ENCODE measurements at regions not wholly inside any gene's neighbourhood (a gene's known extent, or its start where the extent isn't known, plus 50 kb on each side); places are given as distances from the start of the nearest gene placed in this dataset.

- no peaks in the 10 kb centered on the region for H3K36me3 ChIP-seq (ENCODE audit: low read depth)
- intact Hi-C loops (cut with micrococcal nuclease; ENCODE audit: unreplicated experiment) = no loop called here
Measured at GRCh38 chr17:5661491-5662125, 77.3 kb upstream of the NLRP1 start.

GRCh38 chr17:5662409-5663085, 78.2 kb upstream of the NLRP1 start:
- H3F3A ChIP-seq (ENCODE audit: insufficient read depth, low read depth) = no peaks in the 10 kb centered on the region
- no peaks in the 10 kb centered on the region for H3K9me3 ChIP-seq (ENCODE audit: insufficient read depth, low read depth)
- BruUV-seq (replicated peaks) = no TSS peak
- no peak overlapping the region for H3K4me2 ChIP-seq
- H3K36me3 ChIP-seq (ENCODE audit: low read depth) = no peaks in the 10 kb centered on the region
- POLR2A ChIA-PET (ENCODE audit: unreplicated experiment) = no interaction called here
- H3K4me3 ChIP-seq = no peak overlapping the region
- no peaks in the 10 kb centered on the region for H3K4me1 ChIP-seq (replicated peaks; ENCODE audit: insufficient read depth)
- CTCF ChIA-PET = interaction anchor here (0.6 kb wide), 1 partner anchor 46 kb away, joined by 3 read pairs; no protein-coding TSS in a partner anchor
- H3K9me2 ChIP-seq (ENCODE audit: insufficient read depth) = no peaks in the 10 kb centered on the region
- no peak for DNase-seq
- peaks cover 94% of the 10 kb centered on the region for H3K27me3 ChIP-seq (ENCODE audit: insufficient read depth, low read depth)
- H3K79me2 ChIP-seq (ENCODE audit: low read depth) = no peaks in the 10 kb centered on the region
- no peaks in the 10 kb centered on the region for H4K20me1 ChIP-seq (ENCODE audit: insufficient read depth)
- TF ChIP-seq, protein P1, sequence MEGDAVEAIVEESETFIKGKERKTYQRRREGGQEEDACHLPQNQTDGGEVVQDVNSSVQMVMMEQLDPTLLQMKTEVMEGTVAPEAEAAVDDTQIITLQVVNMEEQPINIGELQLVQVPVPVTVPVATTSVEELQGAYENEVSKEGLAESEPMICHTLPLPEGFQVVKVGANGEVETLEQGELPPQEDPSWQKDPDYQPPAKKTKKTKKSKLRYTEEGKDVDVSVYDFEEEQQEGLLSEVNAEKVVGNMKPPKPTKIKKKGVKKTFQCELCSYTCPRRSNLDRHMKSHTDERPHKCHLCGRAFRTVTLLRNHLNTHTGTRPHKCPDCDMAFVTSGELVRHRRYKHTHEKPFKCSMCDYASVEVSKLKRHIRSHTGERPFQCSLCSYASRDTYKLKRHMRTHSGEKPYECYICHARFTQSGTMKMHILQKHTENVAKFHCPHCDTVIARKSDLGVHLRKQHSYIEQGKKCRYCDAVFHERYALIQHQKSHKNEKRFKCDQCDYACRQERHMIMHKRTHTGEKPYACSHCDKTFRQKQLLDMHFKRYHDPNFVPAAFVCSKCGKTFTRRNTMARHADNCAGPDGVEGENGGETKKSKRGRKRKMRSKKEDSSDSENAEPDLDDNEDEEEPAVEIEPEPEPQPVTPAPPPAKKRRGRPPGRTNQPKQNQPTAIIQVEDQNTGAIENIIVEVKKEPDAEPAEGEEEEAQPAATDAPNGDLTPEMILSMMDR (conservative IDR thresholded peaks at IDR 0.05) = no peak
- no peak for TF ChIP-seq EZH2 (IDR thresholded peaks at IDR 0.05; ENCODE audit: low read depth)
- no peak overlapping the region for H3K27ac ChIP-seq
- intact Hi-C loops (cut with micrococcal nuclease; ENCODE audit: unreplicated experiment) = no loop called here
- no peak overlapping the region for H2AFZ ChIP-seq

More at GRCh38 chr17:5661491-5662125, 77.3 kb upstream of the NLRP1 start:
- H4K20me1 ChIP-seq (ENCODE audit: insufficient read depth) = no peaks in the 10 kb centered on the region
- ChIA-PET CTCF (no interaction called here), POLR2A (ENCODE audit: unreplicated experiment) (no interaction called here)
- H3K4me1 ChIP-seq (replicated peaks; ENCODE audit: insufficient read depth) = no peaks in the 10 kb centered on the region
- H3K9me3 ChIP-seq (ENCODE audit: insufficient read depth, low read depth) = no peaks in the 10 kb centered on the region
- no peak overlapping the region for H3K27ac ChIP-seq
- H3K4me2 ChIP-seq = no peak overlapping the region
- BruUV-seq (replicated peaks) = no TSS peak
- no peaks in the 10 kb centered on the region for H3F3A ChIP-seq (ENCODE audit: insufficient read depth, low read depth)
- no peak for DNase-seq
- no peak overlapping the region for H3K4me3 ChIP-seq
- H3K79me2 ChIP-seq (ENCODE audit: low read depth) = no peaks in the 10 kb centered on the region
- H2AFZ ChIP-seq = no peak overlapping the region
- H3K27me3 ChIP-seq (ENCODE audit: insufficient read depth, low read depth) = peaks cover 94% of the 10 kb centered on the region
- H3K9me2 ChIP-seq (ENCODE audit: insufficient read depth) = no peaks in the 10 kb centered on the region
- no peak for TF ChIP-seq EZH2 (IDR thresholded peaks at IDR 0.05; ENCODE audit: low read depth)

DNA sequence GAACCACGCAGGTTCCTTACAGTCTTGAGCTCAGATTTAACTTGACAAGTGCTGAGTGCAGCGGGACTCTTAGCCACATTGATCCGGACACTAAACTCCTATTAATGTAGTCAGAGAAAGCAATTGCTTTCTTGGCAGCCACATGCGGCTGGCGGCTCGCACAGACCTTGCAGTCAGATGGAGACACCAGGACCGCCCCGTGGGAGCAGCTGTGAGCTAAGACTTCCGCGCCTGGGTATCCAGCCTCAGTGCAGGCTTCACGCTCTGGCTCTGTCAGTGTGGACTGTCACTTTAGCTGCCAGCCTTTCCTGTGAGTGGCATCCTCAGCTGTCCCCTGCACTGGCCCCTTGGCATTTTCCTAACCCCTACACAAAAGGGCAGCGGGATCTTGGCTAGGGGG, 80.9 kb upstream of the NLRP1 start:
- no peaks in the 10 kb centered on the region for H3K4me1 ChIP-seq (replicated peaks; ENCODE audit: insufficient read depth)
- H3K27me3 ChIP-seq (ENCODE audit: insufficient read depth, low read depth) = peaks cover 94% of the 10 kb centered on the region
- H3K36me3 ChIP-seq (ENCODE audit: low read depth) = no peaks in the 10 kb centered on the region
- H4K20me1 ChIP-seq (ENCODE audit: insufficient read depth) = no peaks in the 10 kb centered on the region
- H3K79me2 ChIP-seq (ENCODE audit: low read depth) = no peaks in the 10 kb centered on the region
- POLR2A ChIA-PET (ENCODE audit: unreplicated experiment) = interaction anchor here (0.7 kb wide), 1 partner anchor 544 kb away, joined by 5 read pairs; no protein-coding TSS in a partner anchor
- CTCF ChIA-PET = no interaction called here
- no peak overlapping the region for H3K4me3 ChIP-seq
- no peak for TF ChIP-seq EZH2 (IDR thresholded peaks at IDR 0.05; ENCODE audit: low read depth)
- TF ChIP-seq, protein P1 (conservative IDR thresholded peaks at IDR 0.05) = no peak
- no peaks in the 10 kb centered on the region for H3K9me2 ChIP-seq (ENCODE audit: insufficient read depth)
- intact Hi-C loops (cut with micrococcal nuclease; ENCODE audit: unreplicated experiment) = no loop called here
- H3K9me3 ChIP-seq (ENCODE audit: insufficient read depth, low read depth) = no peaks in the 10 kb centered on the region
- H3K4me2 ChIP-seq = no peak overlapping the region
- BruUV-seq (replicated peaks) = no TSS peak
- H3K27ac ChIP-seq = no peak overlapping the region
- H2AFZ ChIP-seq = no peak overlapping the region
- H3F3A ChIP-seq (ENCODE audit: insufficient read depth, low read depth) = no peaks in the 10 kb centered on the region
- DNase-seq = no peak
